Fibroblast of lung (primary cell): ENCODE measurements at regions not wholly inside any gene's neighbourhood (a gene's known extent, or its start where the extent isn't known, plus 50 kb on each side); places are given as distances from the start of the nearest gene placed in this dataset.

Experiments
- EZH2 ChIP-seq: IDR thresholded peaks from 2 replicates; pipeline ENCODE4 v1.5.1; 2012; ENCODE audit warnings: low read length, control low read depth, mild to moderate bottlenecking; ENCODE audit errors: missing control alignments
- TF ChIP-seq, protein P1 (sequence below), 2 donors: IDR thresholded peaks in 1 of 2; conservative IDR thresholded peaks in 1 of 2; 1 replicate in 1 of 2; 2 replicates in 1 of 2; pipeline ENCODE4 v1.5.1; 2011 to 2012; ENCODE audit warnings: low read length in 2 of 2, control low read depth in 1 of 2, inconsistent platforms in 1 of 2, low read depth in 1 of 2, mild to moderate bottlenecking in 1 of 2

DNA sequence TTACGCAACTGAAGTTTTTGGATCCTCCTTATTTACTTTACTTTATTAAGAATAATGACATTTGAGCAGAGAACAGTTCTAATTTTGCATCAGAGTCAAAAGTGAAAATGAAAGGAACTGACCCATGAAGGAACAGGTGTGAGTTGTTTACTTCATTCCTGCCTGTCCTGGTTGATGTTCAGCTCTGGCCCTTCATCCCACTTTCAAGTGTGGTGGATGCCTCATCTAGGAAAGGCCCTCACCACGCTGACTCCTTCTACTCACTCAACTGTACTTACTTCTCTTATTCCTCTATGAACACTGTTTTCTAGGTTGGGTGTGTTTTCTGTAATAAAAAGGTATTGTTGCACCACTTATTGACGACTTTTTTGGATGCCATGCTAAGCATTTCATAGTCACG is 61.8 kb upstream of the PLEKHG4B start:
- TF ChIP-seq, protein P1, sequence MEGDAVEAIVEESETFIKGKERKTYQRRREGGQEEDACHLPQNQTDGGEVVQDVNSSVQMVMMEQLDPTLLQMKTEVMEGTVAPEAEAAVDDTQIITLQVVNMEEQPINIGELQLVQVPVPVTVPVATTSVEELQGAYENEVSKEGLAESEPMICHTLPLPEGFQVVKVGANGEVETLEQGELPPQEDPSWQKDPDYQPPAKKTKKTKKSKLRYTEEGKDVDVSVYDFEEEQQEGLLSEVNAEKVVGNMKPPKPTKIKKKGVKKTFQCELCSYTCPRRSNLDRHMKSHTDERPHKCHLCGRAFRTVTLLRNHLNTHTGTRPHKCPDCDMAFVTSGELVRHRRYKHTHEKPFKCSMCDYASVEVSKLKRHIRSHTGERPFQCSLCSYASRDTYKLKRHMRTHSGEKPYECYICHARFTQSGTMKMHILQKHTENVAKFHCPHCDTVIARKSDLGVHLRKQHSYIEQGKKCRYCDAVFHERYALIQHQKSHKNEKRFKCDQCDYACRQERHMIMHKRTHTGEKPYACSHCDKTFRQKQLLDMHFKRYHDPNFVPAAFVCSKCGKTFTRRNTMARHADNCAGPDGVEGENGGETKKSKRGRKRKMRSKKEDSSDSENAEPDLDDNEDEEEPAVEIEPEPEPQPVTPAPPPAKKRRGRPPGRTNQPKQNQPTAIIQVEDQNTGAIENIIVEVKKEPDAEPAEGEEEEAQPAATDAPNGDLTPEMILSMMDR (conservative IDR thresholded peaks at IDR 0.05 in 1 of 2, IDR thresholded peaks at IDR 0.05 in 1 of 2; ENCODE audit: low read depth in 1 of 2, low read length in 2 of 2) = no peak
- TF ChIP-seq EZH2 = no peak
